ENCODE measurements at regions not wholly inside any gene's neighbourhood (a gene's known extent, or its start where the extent isn't known, plus 50 kb on each side); places are given as distances from the start of the nearest gene placed in this dataset.

DNA sequence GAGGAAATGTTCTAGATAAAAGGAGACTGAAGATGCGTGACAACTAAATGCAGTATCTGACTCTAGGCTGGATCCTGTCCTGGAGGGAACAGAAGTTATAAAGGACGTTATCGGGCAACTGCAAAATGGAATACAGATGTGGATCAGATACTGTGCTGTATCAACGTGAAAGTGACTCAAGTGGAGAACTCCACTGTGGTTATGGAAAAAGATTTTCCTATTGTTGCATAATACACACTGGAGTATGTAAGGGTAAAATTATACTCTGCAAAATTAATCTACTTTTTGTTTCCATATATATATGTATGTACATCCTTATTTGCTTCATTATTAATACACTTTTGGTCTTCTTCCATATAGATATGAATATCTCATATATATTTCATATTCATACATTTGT, 654.0 kb downstream of the QKI start:
- TF ChIP-seq, protein P1, sequence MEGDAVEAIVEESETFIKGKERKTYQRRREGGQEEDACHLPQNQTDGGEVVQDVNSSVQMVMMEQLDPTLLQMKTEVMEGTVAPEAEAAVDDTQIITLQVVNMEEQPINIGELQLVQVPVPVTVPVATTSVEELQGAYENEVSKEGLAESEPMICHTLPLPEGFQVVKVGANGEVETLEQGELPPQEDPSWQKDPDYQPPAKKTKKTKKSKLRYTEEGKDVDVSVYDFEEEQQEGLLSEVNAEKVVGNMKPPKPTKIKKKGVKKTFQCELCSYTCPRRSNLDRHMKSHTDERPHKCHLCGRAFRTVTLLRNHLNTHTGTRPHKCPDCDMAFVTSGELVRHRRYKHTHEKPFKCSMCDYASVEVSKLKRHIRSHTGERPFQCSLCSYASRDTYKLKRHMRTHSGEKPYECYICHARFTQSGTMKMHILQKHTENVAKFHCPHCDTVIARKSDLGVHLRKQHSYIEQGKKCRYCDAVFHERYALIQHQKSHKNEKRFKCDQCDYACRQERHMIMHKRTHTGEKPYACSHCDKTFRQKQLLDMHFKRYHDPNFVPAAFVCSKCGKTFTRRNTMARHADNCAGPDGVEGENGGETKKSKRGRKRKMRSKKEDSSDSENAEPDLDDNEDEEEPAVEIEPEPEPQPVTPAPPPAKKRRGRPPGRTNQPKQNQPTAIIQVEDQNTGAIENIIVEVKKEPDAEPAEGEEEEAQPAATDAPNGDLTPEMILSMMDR (optimal IDR thresholded peaks at IDR 0.05 in 1 of 3, IDR thresholded peaks at IDR 0.05 in 1 of 3, conservative IDR thresholded peaks at IDR 0.05 in 1 of 3; ENCODE audit: extremely low read depth in 1 of 3, insufficient read depth in 2 of 3, low read length in 3 of 3), result no peak
- no peak for TF ChIP-seq EZH2 (IDR thresholded peaks at IDR 0.05; ENCODE audit: low read length)

Measured in keratinocyte (primary cell).